Calu3 (cell line): ENCODE measurements at regions not wholly inside any gene's neighbourhood (a gene's known extent, or its start where the extent isn't known, plus 50 kb on each side); places are given as distances from the start of the nearest gene placed in this dataset.

Source experiments
- BruUV-seq: library from RNA; stranded (reverse); fragments of 400-500 nt; replicated peaks from 2 replicates; lab custom pipeline; 2021; lab: Mats Ljungman, UMichigan
- CTCF ChIA-PET: fragments of 300-600 bp; sonication (Branson Sonifier 250); formaldehyde crosslinking; loops from one replicate; lab custom pipeline; 2022; ENCODE audit warnings: antibody characterized with exemption; lab: Charles Lee
- DNase-seq: peaks from one replicate; pipeline ENCODE4 v3.0.0; 2022
- H3K27ac Mint-ChIP-seq: one replicate; pipeline ENCODE4 v1.8.0; 2022; ENCODE audit warnings: mixed read lengths; ENCODE audit not compliant: unreplicated experiment
- H3K27me3 Mint-ChIP-seq: one replicate; pipeline ENCODE4 v1.8.0; 2022; ENCODE audit warnings: mixed read lengths; ENCODE audit not compliant: unreplicated experiment
- H3K36me3 Mint-ChIP-seq: one replicate; pipeline ENCODE4 v1.8.0; 2022; ENCODE audit warnings: mild to moderate bottlenecking, moderate library complexity, mixed read lengths; ENCODE audit not compliant: insufficient read depth, unreplicated experiment
- H3K4me1 Mint-ChIP-seq: one replicate; pipeline ENCODE4 v1.8.0; 2022; ENCODE audit warnings: mild to moderate bottlenecking, low read depth, mixed read lengths; ENCODE audit not compliant: unreplicated experiment
- H3K4me3 Mint-ChIP-seq: one replicate; pipeline ENCODE4 v1.8.0; 2022; ENCODE audit warnings: mild to moderate bottlenecking, low read depth, moderate library complexity, mixed read lengths; ENCODE audit not compliant: unreplicated experiment
- H3K9me3 Mint-ChIP-seq: one replicate; pipeline ENCODE4 v1.8.0; 2022; ENCODE audit warnings: low read depth, mixed read lengths; ENCODE audit not compliant: unreplicated experiment
- CTCF ChIP-seq: fragments of 200-600 bp; IDR thresholded peaks from one replicate; pipeline ENCODE4 v1.8.0; 2022; ENCODE audit warnings: antibody characterized with exemption; ENCODE audit not compliant: unreplicated experiment
- intact Hi-C: fragments of 100-400 bp; cut with micrococcal nuclease; formaldehyde crosslinking; loops from one replicate; pipeline ENCODE4 v1.10.0; 2022; ENCODE audit not compliant: unreplicated experiment

DNA sequence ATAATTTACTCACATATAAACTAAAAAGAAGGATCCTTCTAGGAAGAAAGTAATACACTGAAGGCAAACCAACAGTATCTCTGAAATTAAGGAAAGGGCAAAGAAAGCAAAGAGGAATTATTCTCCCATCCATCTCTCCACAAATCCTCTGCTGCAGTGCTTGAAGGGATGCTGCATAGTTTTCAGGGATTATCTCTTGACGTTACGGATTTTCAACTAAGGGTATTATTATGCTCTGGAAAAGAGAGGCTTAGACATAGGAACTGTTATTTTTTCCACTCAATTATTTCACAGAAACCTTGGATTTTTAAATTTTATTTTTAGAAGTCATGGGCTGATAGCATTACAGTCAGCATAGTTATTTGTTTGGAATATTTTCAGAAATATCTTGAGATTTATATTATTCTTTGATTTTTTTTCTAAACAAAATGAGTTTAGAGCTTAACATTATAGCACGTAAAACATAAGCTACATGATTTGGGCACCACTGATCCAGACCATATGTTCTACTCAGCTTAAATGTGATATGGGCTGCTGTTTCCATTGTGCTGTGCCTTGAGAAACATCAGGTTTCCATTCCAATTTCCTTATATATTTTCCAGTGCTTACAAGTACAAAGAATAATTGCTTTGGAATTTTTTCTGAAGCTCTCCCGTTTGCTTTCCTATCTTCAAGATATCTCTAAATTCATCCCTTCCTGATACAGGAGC is 57.9 kb upstream of the DCN start:
- CTCF ChIA-PET: no interaction called here
- no peaks in the 10 kb centered on the region for H3K27me3 Mint-ChIP-seq
- DNase-seq: no peak
- H3K36me3 Mint-ChIP-seq: no peaks in the 10 kb centered on the region
- H3K27ac Mint-ChIP-seq: no peak overlapping the region
- H3K4me1 Mint-ChIP-seq: no peaks in the 10 kb centered on the region
- TF ChIP-seq CTCF: no peak
- BruUV-seq: no TSS peak
- H3K9me3 Mint-ChIP-seq: peaks cover 10% of the 10 kb centered on the region
- intact Hi-C loops: no loop called here
- no peak overlapping the region for H3K4me3 Mint-ChIP-seq

GRCh38 chr12:91239481-91239880 is 56.9 kb upstream of the DCN start:
- no TSS peak for BruUV-seq
- H3K36me3 Mint-ChIP-seq: no peaks in the 10 kb centered on the region
- peaks cover 7% of the 10 kb centered on the region for H3K9me3 Mint-ChIP-seq
- TF ChIP-seq CTCF: no peak
- no peaks in the 10 kb centered on the region for H3K4me1 Mint-ChIP-seq
- CTCF ChIA-PET: no interaction called here
- no peaks in the 10 kb centered on the region for H3K27me3 Mint-ChIP-seq
- H3K4me3 Mint-ChIP-seq: no peak overlapping the region
- no peak overlapping the region for H3K27ac Mint-ChIP-seq
- intact Hi-C loops: no loop called here
- no peak for DNase-seq
